ENCODE measurements at regions not wholly inside any gene's neighbourhood (a gene's known extent, or its start where the extent isn't known, plus 50 kb on each side); places are given as distances from the start of the nearest gene placed in this dataset.

- ChIA-PET CTCF (no interaction called here), POLR2A (no interaction called here)
- no peaks in the 10 kb centered on the region for H3K27me3 ChIP-seq (ENCODE audit: insufficient read depth)
- DNase-seq, result no peak
- WGBS (ENCODE audit: low lambda C conversion rate), result 31% methylated on average over 14 of the region's 14 CpGs
- TF ChIP-seq FOXJ3 (CRISPR knock-in tag; IDR thresholded peaks at IDR 0.05), result no peak
- TF ChIP-seq GATA2 (CRISPR knock-in tag; IDR thresholded peaks at IDR 0.05), result no peak
- no peak for TF ChIP-seq MXI1 (IDR thresholded peaks at IDR 0.05; ENCODE audit: low read depth, low read length)
- TF ChIP-seq USF1 (IDR thresholded peaks at IDR 0.05; ENCODE audit: borderline replicate concordance, low read depth), result no peak
- TF ChIP-seq FOXM1 (IDR thresholded peaks at IDR 0.05; ENCODE audit: low read depth), result no peak
- no peak for TF ChIP-seq YY1 (IDR thresholded peaks at IDR 0.05; ENCODE audit: low read depth)
- TF ChIP-seq NRF1 (IDR thresholded peaks at IDR 0.05; ENCODE audit: low read depth, low read length), result no peak
- no peak for TF ChIP-seq USF2 (IDR thresholded peaks at IDR 0.05; ENCODE audit: borderline replicate concordance, low read depth, low read length)
- TF ChIP-seq IRF3 (IDR thresholded peaks at IDR 0.05; ENCODE audit: low read depth, low read length), result no peak
- no peaks in the 10 kb centered on the region for H4K20me1 ChIP-seq (ENCODE audit: insufficient read depth)
- no peak overlapping the region for H3K4me3 ChIP-seq (ENCODE audit: low read depth in 2 of 2, low read length in 1 of 2)
- peak overlapping the region in 1 of 2 experiments; percentile 88; a peak in 2 of 4 replicates for H3K27ac ChIP-seq (ENCODE audit: low read depth in 2 of 2, low read length in 1 of 2)
- no peaks in the 10 kb centered on the region for H3K36me3 ChIP-seq (replicated peaks in 1 of 2; ENCODE audit: control insufficient read depth in 1 of 2, insufficient read depth in 2 of 2, low read length in 1 of 2)
- no peaks in the 10 kb centered on the region for H3K9me2 ChIP-seq
- 0 out of 2 replicates have a peak overlapping the region, but pooled peaks have one; percentile 20 for H2AFZ ChIP-seq (ENCODE audit: low read depth)
- H3F3A ChIP-seq (replicated peaks; ENCODE audit: insufficient read depth), result peaks cover 48% of the 10 kb centered on the region
- H3K4me1 ChIP-seq (ENCODE audit: control insufficient read depth in 1 of 2, insufficient read depth in 2 of 2, low read depth in 1 of 2, low read length in 1 of 2), result peaks cover 0 to 16% of the 10 kb centered on the region in 2 experiments; a peak in 1 of 4 replicates
- H3K4me2 ChIP-seq, result peak overlapping the region; percentile 50
- H3K9ac ChIP-seq, result peak overlapping the region; percentile 55; the same call in 1 of the 2 replicates
- no peaks in the 10 kb centered on the region for H3K79me2 ChIP-seq (ENCODE audit: insufficient read depth)
- H3K9me3 ChIP-seq, result no peaks in the 10 kb centered on the region
Observed at GRCh38 chr9:751137-752051, 90.1 kb upstream of the DMRT1 start.

- Histone ChIP-seq H2AFZ (ENCODE audit: low read depth) (0 out of 2 replicates have a peak overlapping the region, but pooled peaks have one; percentile 20), H3K4me3 (ENCODE audit: low read depth in 2 of 2, low read length in 1 of 2) (no peak overlapping the region), H3K4me2 (peak overlapping the region; percentile 50), H3K79me2 (ENCODE audit: insufficient read depth) (no peaks in the 10 kb centered on the region), H3K27ac (ENCODE audit: low read depth in 2 of 2, low read length in 1 of 2) (peak overlapping the region in 1 of 2 experiments; percentile 88; a peak in 2 of 4 replicates), H3K36me3 (replicated peaks in 1 of 2; ENCODE audit: control insufficient read depth in 1 of 2, insufficient read depth in 2 of 2, low read length in 1 of 2) (no peaks in the 10 kb centered on the region), H3K9me3 (no peaks in the 10 kb centered on the region), H3K4me1 (ENCODE audit: control insufficient read depth in 1 of 2, insufficient read depth in 2 of 2, low read depth in 1 of 2, low read length in 1 of 2) (peaks cover 0 to 16% of the 10 kb centered on the region in 2 experiments; a peak in 1 of 4 replicates), H4K20me1 (ENCODE audit: insufficient read depth) (no peaks in the 10 kb centered on the region), H3K9me2 (no peaks in the 10 kb centered on the region), H3K9ac (peak overlapping the region; percentile 55; the same call in 1 of the 2 replicates), H3K27me3 (ENCODE audit: insufficient read depth) (no peaks in the 10 kb centered on the region), H3F3A (replicated peaks; ENCODE audit: insufficient read depth) (peaks cover 48% of the 10 kb centered on the region)
- WGBS (ENCODE audit: low lambda C conversion rate), result 8% methylated on average over 5 of the region's 5 CpGs
- ChIA-PET CTCF (no interaction called here), POLR2A (no interaction called here)
- no peak for DNase-seq
- TF ChIP-seq JUND (IDR thresholded peaks at IDR 0.05) (peak; percentile 31; the same call in 1 of the 2 replicates), TAF1 (IDR thresholded peaks at IDR 0.05; ENCODE audit: borderline replicate concordance, low read depth, low read length) (no peak), GATA2 (CRISPR knock-in tag; IDR thresholded peaks at IDR 0.05) (no peak), SMC3 (IDR thresholded peaks at IDR 0.05; ENCODE audit: low read depth, low read length) (no peak), FOXM1 (IDR thresholded peaks at IDR 0.05; ENCODE audit: low read depth) (no peak), USF2 (IDR thresholded peaks at IDR 0.05; ENCODE audit: borderline replicate concordance, low read depth, low read length) (no peak), MEF2A (IDR thresholded peaks at IDR 0.05; ENCODE audit: borderline replicate concordance, low read depth) (peak; percentile 31; the same call in 1 of the 2 replicates), ZBTB33 (IDR thresholded peaks at IDR 0.05; ENCODE audit: borderline replicate concordance, low read depth) (no peak), RAD21 (IDR thresholded peaks at IDR 0.05; ENCODE audit: low read length) (no peak), FOSL2 (IDR thresholded peaks at IDR 0.05; ENCODE audit: borderline replicate concordance, low read depth) (peak; percentile 73), TCF12 (IDR thresholded peaks at IDR 0.05) (0 out of 2 replicates have a peak, but pooled peaks have one; percentile 15), RFX5 (IDR thresholded peaks at IDR 0.05; ENCODE audit: low read length) (no peak), TEAD4 (IDR thresholded peaks at IDR 0.05; ENCODE audit: borderline replicate concordance, insufficient read depth) (no peak)
Observed at GRCh38 chr9:752201-752600, 89.3 kb upstream of the DMRT1 start.

All from SK-N-SH (cell line).